H1 (cell line): ENCODE measurements at regions not wholly inside any gene's neighbourhood (a gene's known extent, or its start where the extent isn't known, plus 50 kb on each side); places are given as distances from the start of the nearest gene placed in this dataset.
A peak's percentile ranks its signal among the peaks of the same experiment; 100 is the strongest.

Experiments
- PHF8 ChIP-seq: fragments of 200-600 bp; sonication (generic); conservative IDR thresholded peaks from 2 replicates; pipeline ENCODE4 v1.7.1; 2012; ENCODE audit warnings: low read depth, mild to moderate bottlenecking, inconsistent platforms, low read length, moderate library complexity
- RAD21 ChIP-seq, 2 experiments: IDR thresholded peaks in 1 of 2; conservative IDR thresholded peaks in 1 of 2; 2 replicates each; pipeline ENCODE4 v1.6.1; 2011; ENCODE audit warnings: low read depth in 2 of 2, low read length in 2 of 2, improper control_type of control experiment in 1 of 2, inconsistent platforms in 1 of 2, mild to moderate bottlenecking in 1 of 2, moderate library complexity in 1 of 2
- SP4 ChIP-seq: IDR thresholded peaks from 2 replicates; pipeline ENCODE4 v1.6.1; 2012; ENCODE audit warnings: low read length, inconsistent platforms
- TF ChIP-seq, protein P1 (sequence below): fragments of 300-600 bp; sonication (generic); IDR thresholded peaks from 2 replicates; pipeline ENCODE4 v1.7.1; 2012; ENCODE audit warnings: low read length, moderate library complexity, mild to moderate bottlenecking, inconsistent platforms; ENCODE audit not compliant: insufficient replicate concordance

DNA sequence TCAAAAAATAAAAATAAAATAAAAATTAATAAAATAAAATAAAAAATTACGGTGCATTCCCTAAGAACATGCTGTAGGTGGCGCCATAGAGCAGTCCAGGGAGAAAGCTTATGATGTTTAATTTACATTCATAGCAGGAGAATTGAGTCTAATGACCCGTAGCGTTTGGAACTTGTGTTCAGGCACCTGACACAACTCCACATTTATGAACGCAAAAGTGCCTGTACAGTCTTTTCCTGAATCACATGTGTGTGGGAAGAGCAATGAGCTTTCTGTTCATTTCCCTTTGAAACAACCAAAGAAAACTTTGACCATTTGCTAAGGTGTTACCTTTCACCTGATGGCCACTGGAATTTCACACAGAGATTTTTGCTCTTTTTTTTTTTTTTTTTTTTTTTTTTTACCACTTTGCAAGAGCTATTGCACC lies 60.6 kb upstream of the KCNA1 start (continued):
- TF ChIP-seq, protein P1, sequence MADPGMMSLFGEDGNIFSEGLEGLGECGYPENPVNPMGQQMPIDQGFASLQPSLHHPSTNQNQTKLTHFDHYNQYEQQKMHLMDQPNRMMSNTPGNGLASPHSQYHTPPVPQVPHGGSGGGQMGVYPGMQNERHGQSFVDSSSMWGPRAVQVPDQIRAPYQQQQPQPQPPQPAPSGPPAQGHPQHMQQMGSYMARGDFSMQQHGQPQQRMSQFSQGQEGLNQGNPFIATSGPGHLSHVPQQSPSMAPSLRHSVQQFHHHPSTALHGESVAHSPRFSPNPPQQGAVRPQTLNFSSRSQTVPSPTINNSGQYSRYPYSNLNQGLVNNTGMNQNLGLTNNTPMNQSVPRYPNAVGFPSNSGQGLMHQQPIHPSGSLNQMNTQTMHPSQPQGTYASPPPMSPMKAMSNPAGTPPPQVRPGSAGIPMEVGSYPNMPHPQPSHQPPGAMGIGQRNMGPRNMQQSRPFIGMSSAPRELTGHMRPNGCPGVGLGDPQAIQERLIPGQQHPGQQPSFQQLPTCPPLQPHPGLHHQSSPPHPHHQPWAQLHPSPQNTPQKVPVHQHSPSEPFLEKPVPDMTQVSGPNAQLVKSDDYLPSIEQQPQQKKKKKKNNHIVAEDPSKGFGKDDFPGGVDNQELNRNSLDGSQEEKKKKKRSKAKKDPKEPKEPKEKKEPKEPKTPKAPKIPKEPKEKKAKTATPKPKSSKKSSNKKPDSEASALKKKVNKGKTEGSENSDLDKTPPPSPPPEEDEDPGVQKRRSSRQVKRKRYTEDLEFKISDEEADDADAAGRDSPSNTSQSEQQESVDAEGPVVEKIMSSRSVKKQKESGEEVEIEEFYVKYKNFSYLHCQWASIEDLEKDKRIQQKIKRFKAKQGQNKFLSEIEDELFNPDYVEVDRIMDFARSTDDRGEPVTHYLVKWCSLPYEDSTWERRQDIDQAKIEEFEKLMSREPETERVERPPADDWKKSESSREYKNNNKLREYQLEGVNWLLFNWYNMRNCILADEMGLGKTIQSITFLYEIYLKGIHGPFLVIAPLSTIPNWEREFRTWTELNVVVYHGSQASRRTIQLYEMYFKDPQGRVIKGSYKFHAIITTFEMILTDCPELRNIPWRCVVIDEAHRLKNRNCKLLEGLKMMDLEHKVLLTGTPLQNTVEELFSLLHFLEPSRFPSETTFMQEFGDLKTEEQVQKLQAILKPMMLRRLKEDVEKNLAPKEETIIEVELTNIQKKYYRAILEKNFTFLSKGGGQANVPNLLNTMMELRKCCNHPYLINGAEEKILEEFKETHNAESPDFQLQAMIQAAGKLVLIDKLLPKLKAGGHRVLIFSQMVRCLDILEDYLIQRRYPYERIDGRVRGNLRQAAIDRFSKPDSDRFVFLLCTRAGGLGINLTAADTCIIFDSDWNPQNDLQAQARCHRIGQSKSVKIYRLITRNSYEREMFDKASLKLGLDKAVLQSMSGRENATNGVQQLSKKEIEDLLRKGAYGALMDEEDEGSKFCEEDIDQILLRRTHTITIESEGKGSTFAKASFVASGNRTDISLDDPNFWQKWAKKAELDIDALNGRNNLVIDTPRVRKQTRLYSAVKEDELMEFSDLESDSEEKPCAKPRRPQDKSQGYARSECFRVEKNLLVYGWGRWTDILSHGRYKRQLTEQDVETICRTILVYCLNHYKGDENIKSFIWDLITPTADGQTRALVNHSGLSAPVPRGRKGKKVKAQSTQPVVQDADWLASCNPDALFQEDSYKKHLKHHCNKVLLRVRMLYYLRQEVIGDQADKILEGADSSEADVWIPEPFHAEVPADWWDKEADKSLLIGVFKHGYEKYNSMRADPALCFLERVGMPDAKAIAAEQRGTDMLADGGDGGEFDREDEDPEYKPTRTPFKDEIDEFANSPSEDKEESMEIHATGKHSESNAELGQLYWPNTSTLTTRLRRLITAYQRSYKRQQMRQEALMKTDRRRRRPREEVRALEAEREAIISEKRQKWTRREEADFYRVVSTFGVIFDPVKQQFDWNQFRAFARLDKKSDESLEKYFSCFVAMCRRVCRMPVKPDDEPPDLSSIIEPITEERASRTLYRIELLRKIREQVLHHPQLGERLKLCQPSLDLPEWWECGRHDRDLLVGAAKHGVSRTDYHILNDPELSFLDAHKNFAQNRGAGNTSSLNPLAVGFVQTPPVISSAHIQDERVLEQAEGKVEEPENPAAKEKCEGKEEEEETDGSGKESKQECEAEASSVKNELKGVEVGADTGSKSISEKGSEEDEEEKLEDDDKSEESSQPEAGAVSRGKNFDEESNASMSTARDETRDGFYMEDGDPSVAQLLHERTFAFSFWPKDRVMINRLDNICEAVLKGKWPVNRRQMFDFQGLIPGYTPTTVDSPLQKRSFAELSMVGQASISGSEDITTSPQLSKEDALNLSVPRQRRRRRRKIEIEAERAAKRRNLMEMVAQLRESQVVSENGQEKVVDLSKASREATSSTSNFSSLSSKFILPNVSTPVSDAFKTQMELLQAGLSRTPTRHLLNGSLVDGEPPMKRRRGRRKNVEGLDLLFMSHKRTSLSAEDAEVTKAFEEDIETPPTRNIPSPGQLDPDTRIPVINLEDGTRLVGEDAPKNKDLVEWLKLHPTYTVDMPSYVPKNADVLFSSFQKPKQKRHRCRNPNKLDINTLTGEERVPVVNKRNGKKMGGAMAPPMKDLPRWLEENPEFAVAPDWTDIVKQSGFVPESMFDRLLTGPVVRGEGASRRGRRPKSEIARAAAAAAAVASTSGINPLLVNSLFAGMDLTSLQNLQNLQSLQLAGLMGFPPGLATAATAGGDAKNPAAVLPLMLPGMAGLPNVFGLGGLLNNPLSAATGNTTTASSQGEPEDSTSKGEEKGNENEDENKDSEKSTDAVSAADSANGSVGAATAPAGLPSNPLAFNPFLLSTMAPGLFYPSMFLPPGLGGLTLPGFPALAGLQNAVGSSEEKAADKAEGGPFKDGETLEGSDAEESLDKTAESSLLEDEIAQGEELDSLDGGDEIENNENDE = no peak
- TF ChIP-seq RAD21 (IDR thresholded peaks at IDR 0.05 in 1 of 2, conservative IDR thresholded peaks at IDR 0.05 in 1 of 2; ENCODE audit: low read depth in 2 of 2, low read length in 2 of 2) (peak in 1 of 2 experiments; percentile 7; a peak in 1 of 4 replicates), PHF8 (no peak), SP4 (no peak)
- TF ChIP-seq, all 59 proteins: peak for 2
